ENCODE measurements at regions not wholly inside any gene's neighbourhood (a gene's known extent, or its start where the extent isn't known, plus 50 kb on each side); places are given as distances from the start of the nearest gene placed in this dataset.

DNA sequence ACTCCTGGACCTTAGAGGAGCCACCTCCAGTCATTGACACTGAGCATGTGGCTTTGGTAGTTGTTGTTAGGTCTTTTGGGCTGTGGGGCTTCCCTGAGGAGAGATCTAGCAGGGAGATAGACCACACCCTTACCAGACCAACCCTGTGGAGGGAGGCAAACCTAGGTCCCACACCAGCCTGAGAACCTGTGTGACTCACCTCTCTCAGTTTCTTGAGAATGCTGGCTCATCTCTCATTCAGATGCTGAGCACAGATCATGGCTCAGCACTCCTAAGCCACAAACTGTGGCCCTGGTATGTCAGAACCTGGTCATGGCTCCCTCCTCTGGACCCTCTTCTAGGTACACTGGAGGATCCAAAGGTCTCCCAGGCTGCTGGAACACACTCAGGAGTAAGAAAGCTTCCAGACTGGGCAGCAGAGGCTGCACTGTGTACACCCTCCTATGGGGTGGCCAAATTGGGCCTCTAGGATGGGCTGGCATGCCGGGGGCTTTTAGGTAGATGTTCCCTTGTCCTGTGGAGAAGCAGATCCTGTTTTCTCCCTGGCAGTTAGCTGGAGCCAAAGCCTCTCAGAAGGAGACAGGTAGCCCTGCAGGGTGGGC is 1294.5 kb downstream of the KHDRBS2 start:
- TF ChIP-seq, protein P1, sequence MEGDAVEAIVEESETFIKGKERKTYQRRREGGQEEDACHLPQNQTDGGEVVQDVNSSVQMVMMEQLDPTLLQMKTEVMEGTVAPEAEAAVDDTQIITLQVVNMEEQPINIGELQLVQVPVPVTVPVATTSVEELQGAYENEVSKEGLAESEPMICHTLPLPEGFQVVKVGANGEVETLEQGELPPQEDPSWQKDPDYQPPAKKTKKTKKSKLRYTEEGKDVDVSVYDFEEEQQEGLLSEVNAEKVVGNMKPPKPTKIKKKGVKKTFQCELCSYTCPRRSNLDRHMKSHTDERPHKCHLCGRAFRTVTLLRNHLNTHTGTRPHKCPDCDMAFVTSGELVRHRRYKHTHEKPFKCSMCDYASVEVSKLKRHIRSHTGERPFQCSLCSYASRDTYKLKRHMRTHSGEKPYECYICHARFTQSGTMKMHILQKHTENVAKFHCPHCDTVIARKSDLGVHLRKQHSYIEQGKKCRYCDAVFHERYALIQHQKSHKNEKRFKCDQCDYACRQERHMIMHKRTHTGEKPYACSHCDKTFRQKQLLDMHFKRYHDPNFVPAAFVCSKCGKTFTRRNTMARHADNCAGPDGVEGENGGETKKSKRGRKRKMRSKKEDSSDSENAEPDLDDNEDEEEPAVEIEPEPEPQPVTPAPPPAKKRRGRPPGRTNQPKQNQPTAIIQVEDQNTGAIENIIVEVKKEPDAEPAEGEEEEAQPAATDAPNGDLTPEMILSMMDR (IDR thresholded peaks at IDR 0.05), result no peak
- TF ChIP-seq POLR2A (IDR thresholded peaks at IDR 0.05) (no peak), POLR2AphosphoS5 (IDR thresholded peaks at IDR 0.05) (no peak)

Measured in prostate gland (tissue), 2 donors.